Ectodermal cell (in vitro differentiated cells): ENCODE measurements at regions not wholly inside any gene's neighbourhood (a gene's known extent, or its start where the extent isn't known, plus 50 kb on each side); places are given as distances from the start of the nearest gene placed in this dataset.
"Not testable (repeated sequence)": the region's sequence is repeated elsewhere in the genome, so short reads cannot be mapped to it uniquely, and the experiment has no call there.

ENCODE experiments used
- H3K27ac ChIP-seq: 2 replicates; pipeline ENCODE4 v1.7.0; 2013; ENCODE audit warnings: mild to moderate bottlenecking, low read depth, low read length; ENCODE audit not compliant: insufficient read depth, poor library complexity, severe bottlenecking
- H3K27me3 ChIP-seq: 2 replicates; pipeline ENCODE4 v1.7.0; 2013; ENCODE audit warnings: mild to moderate bottlenecking, low read length; ENCODE audit not compliant: insufficient read depth, control insufficient read depth, poor library complexity, severe bottlenecking
- H3K36me3 ChIP-seq: one replicate; pipeline ENCODE4 v1.7.0; 2013; ENCODE audit warnings: low read length; ENCODE audit not compliant: control insufficient read depth, insufficient read depth
- H3K4me1 ChIP-seq: one replicate; pipeline ENCODE4 v1.7.0; 2013; ENCODE audit warnings: low read length; ENCODE audit not compliant: control insufficient read depth, insufficient read depth
- H3K4me3 ChIP-seq: 2 replicates; pipeline ENCODE4 v1.7.0; 2013; ENCODE audit warnings: low read depth, low read length, control low read depth; ENCODE audit not compliant: insufficient read depth
- H3K9me3 ChIP-seq: 2 replicates; pipeline ENCODE4 v1.7.0; 2013; ENCODE audit warnings: mild to moderate bottlenecking, low read length, moderate library complexity; ENCODE audit not compliant: control insufficient read depth
- WGBS, 2 experiments: methylation state at CpG; one replicate each; pipeline ENCODE4 v1.1.7; 2013; ENCODE audit warnings: missing lambda C conversion rate in 2 of 2; 5-methylcytosine and 5-hydroxymethylcytosine counted together

DNA sequence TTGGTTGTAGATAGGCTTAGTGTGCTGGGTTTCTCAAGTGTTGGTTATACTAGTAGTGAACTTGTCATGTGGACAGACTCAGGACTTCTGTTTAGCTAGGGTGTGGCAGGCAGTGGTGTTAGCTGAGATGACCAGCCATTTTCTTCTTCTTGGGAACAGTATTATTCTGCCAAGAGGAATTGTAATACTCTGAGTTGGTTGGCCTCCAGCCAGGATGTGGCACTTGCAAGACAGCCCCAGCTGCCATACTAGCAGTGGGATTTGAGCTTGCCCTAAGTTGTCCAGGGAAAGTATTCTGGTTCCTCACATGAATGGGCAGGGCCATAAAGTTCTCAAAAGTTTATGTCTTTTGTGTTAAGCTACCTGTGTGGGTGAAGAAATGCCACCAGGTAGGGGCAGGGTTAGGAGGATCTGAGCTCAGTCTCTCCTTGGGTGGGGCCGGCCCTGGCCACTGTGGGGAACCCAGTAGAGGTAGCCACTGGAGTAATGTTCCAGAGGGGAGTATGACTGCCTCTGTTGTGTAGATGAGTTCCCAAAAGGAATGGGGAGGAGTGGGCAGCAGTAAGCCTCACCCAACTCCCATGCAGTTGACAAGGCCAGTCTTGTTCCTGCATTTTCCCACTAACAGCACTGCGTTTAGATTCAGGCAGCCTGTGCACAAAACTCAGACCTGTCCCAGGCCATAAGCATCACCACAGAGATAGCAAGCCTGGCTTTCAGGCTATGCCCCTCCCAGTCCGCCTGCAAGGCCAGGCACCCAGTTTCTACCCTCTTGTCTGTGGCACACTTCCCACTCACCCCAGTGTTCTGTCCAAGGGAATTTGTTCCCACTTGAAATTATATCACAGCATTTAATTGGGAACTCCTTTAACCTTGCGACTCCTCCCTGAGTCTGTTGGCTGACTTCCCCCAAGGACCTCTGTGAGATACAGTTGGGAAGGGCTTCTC, 250.7 kb downstream of the ANXA1 start:
- H3K9me3 ChIP-seq = no peaks in the 10 kb centered on the region
- no peaks in the 10 kb centered on the region for H3K36me3 ChIP-seq
- H3K4me1 ChIP-seq = no peaks in the 10 kb centered on the region
- no peak overlapping the region for H3K27ac ChIP-seq
- H3K4me3 ChIP-seq = no peak overlapping the region
- WGBS, 2 experiments = 93 to 94% methylated on average over 4 of the region's 4 CpGs
- no peaks in the 10 kb centered on the region for H3K27me3 ChIP-seq

DNA sequence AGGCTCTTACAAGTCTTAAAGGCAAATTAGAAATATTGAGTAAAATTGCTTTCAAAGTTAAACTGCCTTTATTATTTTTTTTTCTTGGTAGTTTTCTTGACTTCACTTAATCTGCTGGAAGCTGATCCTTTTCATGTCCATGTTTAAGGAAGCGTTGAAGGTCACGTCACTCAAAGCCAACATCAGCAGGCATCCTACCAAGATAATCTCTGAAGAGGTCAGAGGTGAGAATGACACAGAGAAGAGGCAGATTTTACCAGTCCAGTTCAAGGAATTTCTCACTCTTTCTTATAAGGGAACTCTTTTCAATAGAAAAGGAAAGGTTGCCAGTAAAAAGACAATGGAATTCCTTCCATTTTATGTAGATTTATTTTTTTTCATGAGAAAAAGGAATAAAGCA, 259.8 kb downstream of the ANXA1 start:
- H3K27ac ChIP-seq = no peak overlapping the region
- 51% methylated on average over 2 of the region's 2 CpGs for WGBS, 2 experiments
- H3K36me3 ChIP-seq = no peaks in the 10 kb centered on the region
- no peaks in the 10 kb centered on the region for H3K4me1 ChIP-seq
- no peaks in the 10 kb centered on the region for H3K9me3 ChIP-seq
- no peak overlapping the region for H3K4me3 ChIP-seq
- H3K27me3 ChIP-seq = no peaks in the 10 kb centered on the region

DNA sequence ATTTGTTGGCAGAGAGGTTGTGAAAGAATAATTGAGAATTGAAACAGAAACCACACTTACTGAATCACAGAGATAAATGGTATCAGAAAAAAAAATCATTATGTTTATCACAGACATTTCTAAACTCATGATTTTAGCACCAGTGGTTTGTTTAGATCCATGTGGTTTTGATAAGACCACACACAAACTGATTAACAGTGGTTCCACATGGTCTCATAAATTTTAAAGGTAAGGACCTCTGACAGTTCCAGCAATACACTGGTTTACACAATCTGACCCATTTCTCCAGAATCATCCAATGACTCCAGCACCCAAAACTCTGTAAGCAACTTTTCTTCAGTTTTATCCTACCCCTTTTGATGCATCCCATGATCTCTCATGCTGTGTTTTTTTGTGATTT, 261.2 kb downstream of the ANXA1 start:
- no peaks in the 10 kb centered on the region for H3K4me1 ChIP-seq
- H3K36me3 ChIP-seq = no peaks in the 10 kb centered on the region
- H3K4me3 ChIP-seq = no peak overlapping the region
- H3K27ac ChIP-seq = no peak overlapping the region
- H3K9me3 ChIP-seq = no peaks in the 10 kb centered on the region
- no peaks in the 10 kb centered on the region for H3K27me3 ChIP-seq

DNA sequence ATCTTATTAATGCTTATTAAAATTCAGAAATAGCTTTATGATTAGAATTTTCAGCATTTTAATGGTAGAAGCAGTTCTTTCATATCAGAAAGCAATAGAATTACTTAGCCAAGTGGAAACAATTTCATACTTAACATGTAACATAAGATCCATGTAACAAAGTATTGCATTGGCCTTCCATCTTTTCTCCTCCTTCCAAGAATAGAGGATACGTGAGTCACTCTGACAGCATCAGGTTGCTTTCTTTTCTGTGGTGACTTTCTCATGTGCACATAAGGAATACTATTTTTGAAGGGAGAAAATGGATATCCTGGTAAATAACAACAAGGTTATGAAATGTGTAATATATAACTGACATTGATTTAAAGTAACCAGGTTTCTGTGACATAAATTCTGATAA, 272.2 kb downstream of the ANXA1 start:
- H3K4me1 ChIP-seq = no peaks in the 10 kb centered on the region
- H3K4me3 ChIP-seq = no peak overlapping the region
- 87 to 100% methylated on average over 1 of the region's 1 CpG for WGBS, 2 experiments
- no peaks in the 10 kb centered on the region for H3K9me3 ChIP-seq
- H3K27me3 ChIP-seq = no peaks in the 10 kb centered on the region
- no peaks in the 10 kb centered on the region for H3K36me3 ChIP-seq
- no peak overlapping the region for H3K27ac ChIP-seq

DNA sequence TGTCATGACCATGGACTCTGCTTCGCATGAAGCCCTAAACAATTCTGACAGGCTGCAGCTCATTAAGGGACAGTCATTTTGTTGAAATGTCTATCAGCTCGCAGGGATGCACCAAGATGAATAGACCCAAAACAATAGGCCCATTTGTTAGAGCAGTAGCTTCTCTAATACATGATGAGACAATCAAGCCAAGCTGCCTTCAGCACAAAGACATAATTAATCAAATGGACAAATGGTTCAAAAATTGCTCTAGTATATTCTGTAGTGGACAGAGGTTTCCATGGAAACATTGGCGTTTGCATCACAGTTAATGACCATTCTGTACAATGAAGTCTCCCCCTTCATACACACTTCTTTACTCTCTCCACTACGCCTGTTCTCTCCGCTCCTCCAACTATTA, 274.6 kb downstream of the ANXA1 start:
- Histone ChIP-seq H3K4me1 (no peaks in the 10 kb centered on the region), H3K36me3 (no peaks in the 10 kb centered on the region), H3K27ac (no peak overlapping the region), H3K4me3 (no peak overlapping the region), H3K9me3 (no peaks in the 10 kb centered on the region), H3K27me3 (no peaks in the 10 kb centered on the region)
- 67 to 69% methylated on average over 5 of the region's 5 CpGs for WGBS, 2 experiments

DNA sequence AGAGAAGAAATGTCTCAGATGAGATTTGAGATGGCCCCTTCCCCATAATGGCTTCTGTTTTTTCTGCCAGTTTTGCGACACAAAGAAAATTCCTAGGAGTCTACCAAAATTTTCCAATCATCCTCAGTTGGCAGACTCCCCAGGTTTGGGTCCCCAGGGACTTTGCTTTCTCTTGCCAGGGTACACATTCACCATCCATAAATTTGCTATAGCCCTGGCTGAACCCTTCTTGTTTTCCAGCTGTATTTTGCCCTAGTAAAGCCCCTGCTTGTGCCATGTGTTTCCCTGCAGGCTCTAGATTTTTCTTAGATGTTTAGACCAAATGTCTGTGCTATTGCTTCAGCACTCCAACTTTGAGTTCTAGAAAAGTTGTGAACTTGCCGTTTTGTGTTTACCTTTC, 283.2 kb downstream of the ANXA1 start:
- no peak overlapping the region for H3K4me3 ChIP-seq

DNA sequence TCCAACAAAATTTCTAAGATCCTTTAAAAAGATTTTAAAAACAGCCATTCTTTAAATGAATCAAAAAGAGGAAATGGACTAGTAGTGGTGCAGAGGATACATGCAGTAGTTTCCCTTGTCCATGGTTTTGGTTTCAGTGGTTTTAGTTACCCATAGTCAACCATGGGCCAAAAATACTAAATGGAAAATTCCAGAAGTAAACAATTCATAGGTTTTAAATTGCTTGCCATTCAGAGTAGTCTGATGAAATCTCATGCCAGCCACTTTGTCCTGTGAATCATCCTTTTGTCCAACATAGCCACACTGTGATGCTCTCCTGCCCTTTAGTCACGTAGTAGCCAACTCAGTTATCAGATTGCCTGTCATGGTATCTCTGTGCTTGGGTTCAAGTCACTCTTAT, 286.1 kb downstream of the ANXA1 start:
- no peaks in the 10 kb centered on the region for H3K9me3 ChIP-seq
- 84% methylated on average over 1 of the region's 1 CpG for WGBS, 2 experiments
- no peaks in the 10 kb centered on the region for H3K27me3 ChIP-seq
- no peak overlapping the region for H3K27ac ChIP-seq
- peaks cover 9% of the 10 kb centered on the region for H3K4me1 ChIP-seq
- H3K36me3 ChIP-seq = no peaks in the 10 kb centered on the region
- H3K4me3 ChIP-seq = no peak overlapping the region

More for the DNA sequence above, 283.2 kb downstream of the ANXA1 start:
- no peaks in the 10 kb centered on the region for H3K27me3 ChIP-seq
- H3K9me3 ChIP-seq = no peaks in the 10 kb centered on the region
- H3K4me1 ChIP-seq = no peaks in the 10 kb centered on the region
- no peaks in the 10 kb centered on the region for H3K36me3 ChIP-seq
- no peak overlapping the region for H3K27ac ChIP-seq
- 94 to 97% methylated on average over 1 of the region's 2 CpGs for WGBS, 2 experiments

DNA sequence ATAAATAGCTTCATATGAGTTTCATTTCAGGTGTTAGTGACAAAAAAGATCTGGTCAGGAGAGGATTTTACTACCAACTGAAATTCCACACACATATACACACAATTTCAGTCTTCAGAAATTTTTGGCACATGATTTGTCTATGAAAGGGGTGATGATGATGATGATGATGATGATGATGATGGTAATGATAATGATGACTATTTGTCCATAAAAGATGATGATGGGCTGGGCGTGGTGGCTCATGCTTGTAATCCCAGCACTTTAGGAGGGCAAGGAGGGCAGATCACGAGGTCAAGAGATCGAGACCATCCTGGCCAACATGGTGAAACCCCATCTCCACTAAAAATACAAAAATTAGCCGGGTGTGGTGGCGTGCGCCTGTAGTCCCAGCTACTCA, 288.2 kb downstream of the ANXA1 start:
- H3K4me1 ChIP-seq, H3K4me3 ChIP-seq, H3K36me3 ChIP-seq, H3K9me3 ChIP-seq, H3K27me3 ChIP-seq, H3K27ac ChIP-seq: not testable (repeated sequence)
- 96 to 98% methylated on average over 6 of the region's 6 CpGs for WGBS, 2 experiments

DNA sequence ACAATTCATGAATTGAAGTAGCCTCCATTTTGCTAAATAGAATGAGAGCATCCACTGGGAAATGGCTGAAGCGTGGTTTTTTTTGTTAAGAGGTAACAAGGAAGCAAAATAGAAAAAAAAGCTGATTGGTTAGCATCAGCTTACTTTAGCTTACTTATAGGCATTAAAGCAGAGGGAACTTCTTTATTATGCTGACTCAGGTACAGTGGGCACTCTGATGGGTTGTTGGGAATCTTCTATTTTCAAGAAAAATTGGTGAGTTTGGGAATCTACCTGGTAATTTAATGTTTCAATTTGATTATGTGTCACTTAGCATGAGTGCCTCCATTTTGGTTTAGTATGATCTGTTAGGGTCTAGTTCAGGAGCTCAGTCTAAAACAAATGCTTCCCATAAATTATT, 289.6 kb downstream of the ANXA1 start:
- H3K9me3 ChIP-seq = no peaks in the 10 kb centered on the region
- peaks cover 9% of the 10 kb centered on the region for H3K4me1 ChIP-seq
- H3K27me3 ChIP-seq = no peaks in the 10 kb centered on the region
- H3K4me3 ChIP-seq = no peak overlapping the region
- H3K27ac ChIP-seq = no peak overlapping the region
- no peaks in the 10 kb centered on the region for H3K36me3 ChIP-seq
- WGBS, 2 experiments = 90 to 100% methylated on average over 1 of the region's 1 CpG

DNA sequence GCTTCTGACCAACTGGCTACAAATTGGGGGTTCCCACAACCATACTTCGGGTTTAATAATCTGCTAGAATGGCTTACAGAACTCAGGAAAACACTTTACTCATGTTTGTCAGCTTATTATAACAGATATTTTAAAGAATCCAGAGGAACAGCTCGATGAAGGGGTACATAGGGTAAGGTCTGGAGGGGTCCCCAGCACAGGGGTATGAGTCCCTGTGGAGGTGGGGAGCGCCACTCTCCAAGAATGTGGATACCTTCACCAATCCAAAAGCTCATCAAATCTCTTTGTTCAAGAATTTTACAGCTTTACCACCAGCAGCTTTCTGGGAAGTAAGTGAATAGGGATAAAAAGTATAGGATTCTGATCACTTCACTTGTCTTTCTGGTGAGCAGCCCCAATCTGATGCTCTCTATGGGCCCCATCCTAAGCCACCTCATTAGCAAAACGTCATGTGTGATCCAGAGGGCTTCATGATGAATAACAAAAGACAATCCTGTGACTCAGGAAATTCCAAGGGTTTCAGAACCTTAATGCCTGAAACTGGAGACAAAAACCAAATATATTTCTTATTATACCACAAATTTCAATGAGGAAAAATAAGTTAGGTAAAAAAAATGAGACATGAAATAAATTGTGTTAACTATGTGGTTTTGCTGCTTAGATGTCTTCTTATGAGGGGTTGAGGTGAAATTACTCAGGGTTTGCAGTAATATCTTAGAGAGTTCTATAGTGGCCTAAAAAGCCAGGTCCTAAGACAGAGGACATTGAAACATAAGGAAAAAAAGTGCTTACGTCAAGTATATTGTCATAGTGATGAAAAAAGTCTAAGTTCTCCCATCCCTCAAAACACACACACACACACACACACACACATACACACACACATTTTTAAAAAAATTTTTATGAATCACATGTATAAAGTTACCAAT, 290.5 kb downstream of the ANXA1 start:
- no peaks in the 10 kb centered on the region for H3K27me3 ChIP-seq
- 57 to 74% methylated on average over 3 to 4 of the region's 5 CpGs for WGBS, 2 experiments
- H3K9me3 ChIP-seq = no peaks in the 10 kb centered on the region
- H3K4me3 ChIP-seq = no peak overlapping the region
- no peak overlapping the region for H3K27ac ChIP-seq
- no peaks in the 10 kb centered on the region for H3K36me3 ChIP-seq
- H3K4me1 ChIP-seq = peaks cover 9% of the 10 kb centered on the region
